NCI-H1105 (cell line): ENCODE measurements at regions not wholly inside any gene's neighbourhood (a gene's known extent, or its start where the extent isn't known, plus 50 kb on each side); places are given as distances from the start of the nearest gene placed in this dataset.

Source experiments
- DNase-seq: peaks from one replicate; lab custom pipeline; 2025; lab: John Stamatoyannopoulos, UW

- DNase-seq: no peak
These were observed 54.3 kb upstream of the CBLB start for GRCh38 chr3:105923140-105923539.

GRCh38 chr3:105927741-105928140 is 58.9 kb upstream of the CBLB start:
- DNase-seq: no peak

GRCh38 chr3:105930733-105931132 is 61.9 kb upstream of the CBLB start:
- no peak for DNase-seq

GRCh38 chr3:105931500-105931899 is 62.7 kb upstream of the CBLB start:
- no peak for DNase-seq

GRCh38 chr3:105933871-105934270 is 65.1 kb upstream of the CBLB start:
- DNase-seq: no peak

GRCh38 chr3:105938101-105938500 is 69.3 kb upstream of the CBLB start:
- no peak for DNase-seq

- no peak for DNase-seq
These were observed 70.0 kb upstream of the CBLB start for GRCh38 chr3:105938806-105939205.

- no peak for DNase-seq
These were observed 75.5 kb upstream of the CBLB start for GRCh38 chr3:105944276-105944675.

GRCh38 chr3:105944721-105945120 is 75.9 kb upstream of the CBLB start:
- no peak for DNase-seq

- DNase-seq: no peak
These were observed 79.3 kb upstream of the CBLB start for GRCh38 chr3:105948101-105948500.

- DNase-seq: no peak
These were observed 82.2 kb upstream of the CBLB start for GRCh38 chr3:105950881-105951600.

- no peak for DNase-seq
These were observed 85.0 kb upstream of the CBLB start for GRCh38 chr3:105953831-105954230.

- no peak for DNase-seq
These were observed 87.5 kb upstream of the CBLB start for GRCh38 chr3:105956306-105956705.

- no peak for DNase-seq
These were observed 88.9 kb upstream of the CBLB start for GRCh38 chr3:105957722-105958121.

- no peak for DNase-seq
These were observed 89.6 kb upstream of the CBLB start for GRCh38 chr3:105958237-105959000.

- no peak for DNase-seq
These were observed 91.0 kb upstream of the CBLB start for GRCh38 chr3:105959851-105960250.

- no peak for DNase-seq
These were observed 91.6 kb upstream of the CBLB start for GRCh38 chr3:105960381-105960780.

GRCh38 chr3:105963161-105963560 is 94.3 kb upstream of the CBLB start:
- DNase-seq: no peak

- no peak for DNase-seq
These were observed 96.6 kb upstream of the CBLB start for GRCh38 chr3:105965384-105965783.

- no peak for DNase-seq
These were observed 98.3 kb upstream of the CBLB start for GRCh38 chr3:105967117-105967516.

- DNase-seq: no peak
These were observed 101.5 kb upstream of the CBLB start for GRCh38 chr3:105970283-105970682.

- no peak for DNase-seq
These were observed 103.3 kb upstream of the CBLB start for GRCh38 chr3:105972069-105972468.

GRCh38 chr3:105974381-105974780 is 105.6 kb upstream of the CBLB start:
- DNase-seq: no peak

- no peak for DNase-seq
These were observed 107.4 kb upstream of the CBLB start for GRCh38 chr3:105976196-105976595.
